ENCODE measurements at regions not wholly inside any gene's neighbourhood (a gene's known extent, or its start where the extent isn't known, plus 50 kb on each side); places are given as distances from the start of the nearest gene placed in this dataset.

DNA sequence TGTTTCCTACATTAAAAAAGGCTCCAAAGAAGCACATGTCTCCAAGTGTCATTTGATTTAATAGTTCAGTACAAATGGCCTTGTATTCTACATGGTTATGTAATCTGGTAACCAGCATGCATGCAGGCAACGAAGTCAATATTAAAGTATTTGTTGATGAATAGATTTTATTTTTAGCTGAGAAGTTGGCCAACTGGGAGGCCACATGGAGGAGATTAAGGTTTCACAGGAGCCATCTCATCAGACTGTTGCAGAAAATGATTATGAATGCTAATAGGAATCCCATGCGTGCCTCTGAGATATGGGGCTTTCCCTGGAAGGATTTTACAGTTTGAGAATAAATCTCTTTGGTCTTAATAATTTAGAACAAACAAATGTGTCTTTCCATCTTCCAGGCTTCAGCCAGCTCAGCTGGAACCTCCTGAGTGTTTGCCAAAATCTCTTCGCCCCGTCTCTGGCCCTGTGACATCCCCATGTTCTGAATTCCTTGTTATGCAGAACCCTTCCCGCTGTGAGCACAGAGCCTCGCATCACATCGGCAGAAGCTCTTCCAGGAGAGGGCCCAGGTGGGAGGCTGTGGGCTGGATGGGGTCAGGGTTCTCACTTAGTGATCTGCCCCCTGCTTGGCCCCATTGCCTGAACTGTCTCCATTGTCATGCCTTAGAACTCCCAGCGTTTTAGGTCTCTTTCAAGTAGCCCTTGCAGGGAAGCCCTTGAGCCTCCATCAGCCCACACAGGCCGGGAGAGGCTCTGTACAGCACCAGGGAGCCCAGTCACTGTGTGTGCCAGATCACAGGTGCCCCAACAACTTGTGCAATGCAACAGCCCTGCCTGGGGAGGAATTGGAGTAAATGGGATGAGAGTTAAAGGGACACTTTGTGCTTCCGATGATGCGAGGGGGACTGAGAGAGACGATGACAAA, 190.5 kb upstream of the TWIST2 start:
- no peak overlapping the region for H3K9ac ChIP-seq (ENCODE audit: insufficient read depth in 1 of 2, low read length in 2 of 2)
- no peak overlapping the region for H3K27ac ChIP-seq (ENCODE audit: low read depth in 1 of 2, low read length in 1 of 2)
- 63 to 71% methylated on average over 12 of the region's 12 CpGs for WGBS, 2 donors
- TF ChIP-seq, protein P1, sequence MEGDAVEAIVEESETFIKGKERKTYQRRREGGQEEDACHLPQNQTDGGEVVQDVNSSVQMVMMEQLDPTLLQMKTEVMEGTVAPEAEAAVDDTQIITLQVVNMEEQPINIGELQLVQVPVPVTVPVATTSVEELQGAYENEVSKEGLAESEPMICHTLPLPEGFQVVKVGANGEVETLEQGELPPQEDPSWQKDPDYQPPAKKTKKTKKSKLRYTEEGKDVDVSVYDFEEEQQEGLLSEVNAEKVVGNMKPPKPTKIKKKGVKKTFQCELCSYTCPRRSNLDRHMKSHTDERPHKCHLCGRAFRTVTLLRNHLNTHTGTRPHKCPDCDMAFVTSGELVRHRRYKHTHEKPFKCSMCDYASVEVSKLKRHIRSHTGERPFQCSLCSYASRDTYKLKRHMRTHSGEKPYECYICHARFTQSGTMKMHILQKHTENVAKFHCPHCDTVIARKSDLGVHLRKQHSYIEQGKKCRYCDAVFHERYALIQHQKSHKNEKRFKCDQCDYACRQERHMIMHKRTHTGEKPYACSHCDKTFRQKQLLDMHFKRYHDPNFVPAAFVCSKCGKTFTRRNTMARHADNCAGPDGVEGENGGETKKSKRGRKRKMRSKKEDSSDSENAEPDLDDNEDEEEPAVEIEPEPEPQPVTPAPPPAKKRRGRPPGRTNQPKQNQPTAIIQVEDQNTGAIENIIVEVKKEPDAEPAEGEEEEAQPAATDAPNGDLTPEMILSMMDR (IDR thresholded peaks at IDR 0.05; ENCODE audit: control extremely low read depth, extremely low read depth), result no peak
- H3K9me3 ChIP-seq (ENCODE audit: control insufficient read depth in 4 of 4, insufficient read depth in 3 of 4, low read length in 3 of 4), result peaks cover 0 to 2% (median under 1%) of the 10 kb centered on the region in 4 donors
- peaks cover 0 to 6% (median 0%) of the 10 kb centered on the region in 5 donors for H3K4me1 ChIP-seq (ENCODE audit: control insufficient read depth in 5 of 5, insufficient read depth in 5 of 5, low read length in 5 of 5)
- DNase-seq (peak in 1 of 3 donors; percentile 17), ATAC-seq (ENCODE audit: insufficient read depth, low FRiP score) (no peak)
- H3K4me3 ChIP-seq, result no peak overlapping the region
- H3K27me3 ChIP-seq (ENCODE audit: control insufficient read depth in 3 of 3, insufficient read depth in 3 of 3, low read length in 2 of 3), result no peaks in the 10 kb centered on the region
- no peaks in the 10 kb centered on the region for H3K36me3 ChIP-seq (ENCODE audit: control insufficient read depth in 4 of 4, insufficient read depth in 4 of 4, low read length in 4 of 4)

DNA sequence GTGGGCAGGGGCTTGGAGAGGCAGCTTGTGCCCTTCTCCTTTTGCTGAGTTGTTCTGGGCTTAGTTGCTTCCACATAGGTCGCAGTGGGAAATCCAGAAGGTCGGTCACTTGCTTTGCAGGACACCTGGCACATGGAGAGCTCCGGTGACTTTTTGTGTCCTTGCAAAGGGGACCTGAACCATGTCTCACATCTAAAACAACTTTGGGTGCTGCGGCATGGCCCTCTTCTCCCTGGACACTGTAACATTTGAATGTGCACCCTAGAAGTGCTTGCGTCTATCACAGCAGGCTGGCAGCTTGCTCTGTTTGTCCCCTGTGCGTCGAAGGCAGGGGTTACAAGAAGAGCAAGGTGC, 189.9 kb upstream of the TWIST2 start:
- DNase-seq, result no peak
- no peak overlapping the region for H3K4me3 ChIP-seq
- TF ChIP-seq, protein P1 (IDR thresholded peaks at IDR 0.05; ENCODE audit: control extremely low read depth, extremely low read depth), result no peak
- no peak overlapping the region for H3K27ac ChIP-seq (ENCODE audit: low read depth in 1 of 2, low read length in 1 of 2)
- no peak overlapping the region for H3K9ac ChIP-seq (ENCODE audit: insufficient read depth in 1 of 2, low read length in 2 of 2)
- H3K36me3 ChIP-seq (ENCODE audit: control insufficient read depth in 4 of 4, insufficient read depth in 4 of 4, low read length in 4 of 4), result no peaks in the 10 kb centered on the region
- no peaks in the 10 kb centered on the region for H3K27me3 ChIP-seq (ENCODE audit: control insufficient read depth in 3 of 3, insufficient read depth in 3 of 3, low read length in 2 of 3)
- ATAC-seq (ENCODE audit: insufficient read depth, low FRiP score), result no peak
- 91 to 92% methylated on average over 7 of the region's 7 CpGs for WGBS, 2 donors
- H3K9me3 ChIP-seq (ENCODE audit: control insufficient read depth in 4 of 4, insufficient read depth in 3 of 4, low read length in 3 of 4), result peaks cover 0 to 2% (median under 1%) of the 10 kb centered on the region in 4 donors
- H3K4me1 ChIP-seq (ENCODE audit: control insufficient read depth in 5 of 5, insufficient read depth in 5 of 5, low read length in 5 of 5), result peaks cover 0 to 6% (median 0%) of the 10 kb centered on the region in 5 donors

- Histone ChIP-seq H3K36me3 (ENCODE audit: control insufficient read depth in 4 of 4, insufficient read depth in 4 of 4, low read length in 4 of 4) (no peaks in the 10 kb centered on the region), H3K27ac (ENCODE audit: low read depth in 1 of 2, low read length in 1 of 2) (no peak overlapping the region), H3K4me3 (no peak overlapping the region), H3K9ac (ENCODE audit: insufficient read depth in 1 of 2, low read length in 2 of 2) (no peak overlapping the region), H3K9me3 (ENCODE audit: control insufficient read depth in 4 of 4, insufficient read depth in 3 of 4, low read length in 3 of 4) (peaks cover 0 to 4% (median 1%) of the 10 kb centered on the region in 4 donors), H3K27me3 (ENCODE audit: control insufficient read depth in 3 of 3, insufficient read depth in 3 of 3, low read length in 2 of 3) (no peaks in the 10 kb centered on the region), H3K4me1 (ENCODE audit: control insufficient read depth in 5 of 5, insufficient read depth in 5 of 5, low read length in 5 of 5) (peaks cover 0 to 6% (median 0%) of the 10 kb centered on the region in 5 donors)
- TF ChIP-seq, protein P1 (IDR thresholded peaks at IDR 0.05; ENCODE audit: control extremely low read depth, extremely low read depth), result no peak
- WGBS, 2 donors, result 84 to 90% methylated on average over 3 of the region's 3 CpGs
- DNase-seq, result no peak
- ATAC-seq (ENCODE audit: insufficient read depth, low FRiP score), result no peak
Measured at GRCh38 chr2:238658820-238659219, 189.1 kb upstream of the TWIST2 start.
